ENCODE measurements at regions not wholly inside any gene's neighbourhood (a gene's known extent, or its start where the extent isn't known, plus 50 kb on each side); places are given as distances from the start of the nearest gene placed in this dataset.
"Not testable (repeated sequence)": the region's sequence is repeated elsewhere in the genome, so short reads cannot be mapped to it uniquely, and the experiment has no call there.

DNA sequence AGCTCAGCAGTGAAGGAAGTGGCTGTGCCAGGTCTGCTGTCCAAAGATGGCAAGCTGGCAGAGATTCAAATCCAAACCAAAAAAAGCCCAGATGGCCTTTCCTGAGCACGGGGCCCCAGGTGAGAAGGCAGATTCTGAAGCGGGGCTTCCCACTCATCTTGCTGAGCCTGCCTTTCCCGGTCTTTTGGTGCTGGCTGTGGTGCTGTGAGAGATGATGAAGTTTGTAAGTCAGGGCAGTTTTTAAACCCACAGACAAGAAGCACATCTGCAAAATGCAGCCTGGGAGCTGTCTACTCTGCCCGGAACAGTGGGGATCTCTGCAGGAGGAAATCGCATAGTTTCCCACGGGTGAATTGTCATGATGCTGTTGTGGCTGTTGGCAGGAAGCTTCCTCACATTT lies 85.0 kb upstream of the IRX4 start:
- DNase-seq (ENCODE audit: low read depth in 1 of 2, low spot score in 1 of 2) = no peak

DNA sequence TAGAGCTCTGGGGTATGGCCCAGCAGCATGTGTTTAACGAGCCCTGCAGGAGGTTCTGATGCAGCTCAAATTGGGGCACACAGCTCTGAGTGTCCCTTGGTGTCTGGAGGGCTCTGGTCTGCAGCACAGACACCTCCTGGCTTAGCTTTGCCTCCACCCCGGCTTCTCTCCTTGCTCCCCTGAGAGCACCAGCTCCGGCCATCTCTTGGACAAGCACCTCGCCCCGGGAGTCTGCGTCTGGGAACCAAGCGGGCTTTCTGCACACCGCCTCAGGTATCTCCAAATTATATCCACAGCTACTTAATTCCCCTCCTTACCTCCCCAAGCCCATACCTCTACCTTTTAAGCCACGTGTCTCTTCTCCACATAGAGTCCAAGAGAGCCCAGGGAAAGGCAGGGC lies 83.7 kb upstream of the IRX4 start:
- no peak for DNase-seq (ENCODE audit: low read depth in 1 of 2, low spot score in 1 of 2)

DNA sequence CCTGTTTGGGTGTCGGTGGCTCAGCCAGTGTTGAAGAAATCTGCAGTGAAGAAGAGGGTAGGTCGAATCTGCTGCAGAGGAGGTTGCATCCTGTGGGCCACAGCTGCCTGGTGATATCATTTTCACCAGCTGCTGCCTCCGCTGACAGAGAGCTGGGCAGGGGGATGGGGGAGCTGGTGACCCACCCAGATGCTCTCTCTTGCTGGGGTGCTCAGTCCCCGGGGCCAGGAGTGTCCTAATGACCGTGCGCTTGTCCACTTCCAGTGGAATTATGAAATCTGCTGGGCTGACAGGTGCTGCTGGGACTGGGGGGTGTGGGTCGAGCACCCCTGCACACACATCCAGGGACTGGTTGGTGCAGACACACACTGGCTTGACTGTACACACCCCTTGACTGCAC lies 83.2 kb upstream of the IRX4 start:
- no peak for DNase-seq (ENCODE audit: low read depth in 1 of 2, low spot score in 1 of 2)

DNA sequence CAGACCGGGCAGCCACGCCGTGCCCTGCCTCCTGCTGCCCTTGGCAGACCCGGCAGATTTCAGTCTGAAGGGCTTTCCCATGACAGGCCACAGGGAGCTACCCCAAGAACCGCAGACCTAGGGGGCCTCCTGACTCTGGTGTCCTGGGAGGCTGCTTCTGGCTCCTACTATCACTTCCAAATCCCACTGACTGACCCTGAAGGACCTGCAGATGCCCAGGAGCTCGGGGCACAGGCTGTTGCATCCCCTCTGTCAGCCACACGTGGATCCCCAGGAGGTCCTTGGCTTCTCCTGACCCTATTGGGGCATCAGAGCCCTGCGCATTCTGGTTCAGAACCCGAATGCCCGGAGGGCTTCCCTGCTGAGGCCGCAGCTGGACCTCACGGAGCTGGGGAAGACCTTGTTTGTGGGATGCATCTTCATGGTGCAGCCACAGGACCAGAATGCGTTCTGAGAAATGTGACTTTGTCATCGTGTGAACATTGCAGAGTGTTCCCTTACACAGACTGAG lies 81.3 kb upstream of the IRX4 start:
- DNase-seq (ENCODE audit: low read depth in 1 of 2, low spot score in 1 of 2) = no peak

- no peak for DNase-seq (ENCODE audit: low read depth in 1 of 2, low spot score in 1 of 2)
Observed at GRCh38 chr5:1963358-1963757, 80.6 kb upstream of the IRX4 start.

GRCh38 chr5:1962619-1963355 lies 80.1 kb upstream of the IRX4 start:
- DNase-seq (ENCODE audit: low read depth in 1 of 2, low spot score in 1 of 2) = no peak

DNA sequence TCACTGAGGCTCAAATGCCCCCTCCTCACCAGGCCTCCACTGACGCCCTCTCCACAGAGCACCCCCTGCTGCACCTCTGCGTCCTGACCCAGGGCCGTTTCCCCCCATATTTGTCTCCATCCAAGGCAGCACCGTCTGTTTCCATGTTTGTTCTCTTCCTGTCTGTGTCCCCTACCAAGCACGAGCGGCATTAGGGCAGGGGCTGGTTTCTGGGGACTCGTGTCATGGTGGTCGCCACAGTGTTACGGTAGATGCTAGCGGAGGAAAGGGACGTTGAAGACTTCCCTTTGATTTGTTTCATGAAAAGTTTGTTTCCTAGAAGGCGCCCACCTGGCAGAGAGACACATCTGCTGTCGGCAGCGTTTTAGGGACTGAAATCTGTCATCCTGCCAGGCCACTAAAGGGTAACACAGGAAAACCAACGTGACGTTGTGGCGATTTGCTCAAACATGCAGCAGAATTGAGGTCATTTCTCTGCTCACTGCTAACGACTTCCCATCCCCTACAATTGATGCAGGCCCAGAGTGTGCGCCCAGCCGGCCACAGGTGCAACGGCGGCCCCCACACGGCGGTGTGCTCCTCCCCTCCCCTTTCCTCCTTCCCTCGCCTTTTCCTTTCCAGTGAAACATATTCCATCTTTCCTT lies 79.3 kb upstream of the IRX4 start:
- DNase-seq (ENCODE audit: low read depth in 1 of 2, low spot score in 1 of 2) = no peak

DNA sequence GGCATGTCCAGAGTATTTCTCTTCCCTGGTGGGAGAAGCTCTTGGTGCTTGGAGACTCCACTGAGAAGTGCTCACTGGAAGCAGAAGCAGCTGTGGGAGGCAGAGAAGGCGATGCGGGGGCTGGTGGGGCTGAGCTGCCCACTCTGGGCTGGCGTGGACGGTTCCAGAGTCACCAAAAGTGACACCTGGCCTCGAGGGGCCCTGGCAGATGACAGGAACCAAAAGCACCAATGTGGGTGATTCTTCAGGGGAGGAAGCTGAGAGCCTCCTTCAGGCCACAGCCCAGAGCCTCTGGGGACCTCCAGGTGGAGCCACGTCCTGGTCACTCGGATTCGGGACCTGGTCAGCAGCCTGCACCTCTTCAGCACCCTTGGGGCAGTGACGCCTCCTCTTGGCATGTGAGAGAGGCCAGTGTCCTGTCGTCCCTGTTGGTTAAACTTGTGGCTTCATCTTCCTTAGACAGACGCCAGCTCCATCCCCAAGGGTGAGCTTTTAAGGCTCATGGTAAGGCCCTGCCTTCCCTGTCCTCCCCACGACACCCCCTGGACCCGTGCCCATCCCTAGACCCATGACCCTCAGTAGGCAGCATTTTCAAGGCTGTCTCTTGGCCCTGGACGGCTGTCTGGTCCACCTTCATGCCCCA lies 78.7 kb upstream of the IRX4 start:
- DNase-seq (ENCODE audit: low read depth in 1 of 2, low spot score in 1 of 2) = no peak

DNA sequence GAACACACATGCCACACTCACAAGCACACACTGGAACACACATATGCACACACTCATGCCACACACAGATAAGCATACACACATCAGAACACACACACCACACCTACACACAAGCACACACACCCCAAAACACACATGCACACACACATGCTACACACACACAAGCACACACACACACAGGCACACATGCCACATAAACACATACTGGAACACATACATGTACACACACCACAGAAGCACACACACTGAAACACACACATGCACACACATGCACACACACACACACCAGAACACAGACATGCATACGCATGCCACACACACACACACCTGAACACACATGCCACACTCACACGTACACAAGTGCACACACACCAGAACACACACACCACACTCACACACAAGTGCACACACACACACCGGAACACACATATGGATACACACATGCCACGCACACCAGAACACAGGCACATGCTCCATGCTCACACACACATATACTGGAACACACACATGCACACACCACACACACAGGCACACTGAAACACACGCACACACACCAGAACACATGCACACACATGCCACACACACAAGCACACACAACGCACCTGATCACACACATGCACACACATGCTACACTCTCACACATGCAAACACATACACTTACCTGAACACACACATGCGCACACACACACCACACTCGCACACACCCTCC lies 78.0 kb upstream of the IRX4 start:
- DNase-seq (ENCODE audit: low read depth in 1 of 2, low spot score in 1 of 2) = no peak

DNA sequence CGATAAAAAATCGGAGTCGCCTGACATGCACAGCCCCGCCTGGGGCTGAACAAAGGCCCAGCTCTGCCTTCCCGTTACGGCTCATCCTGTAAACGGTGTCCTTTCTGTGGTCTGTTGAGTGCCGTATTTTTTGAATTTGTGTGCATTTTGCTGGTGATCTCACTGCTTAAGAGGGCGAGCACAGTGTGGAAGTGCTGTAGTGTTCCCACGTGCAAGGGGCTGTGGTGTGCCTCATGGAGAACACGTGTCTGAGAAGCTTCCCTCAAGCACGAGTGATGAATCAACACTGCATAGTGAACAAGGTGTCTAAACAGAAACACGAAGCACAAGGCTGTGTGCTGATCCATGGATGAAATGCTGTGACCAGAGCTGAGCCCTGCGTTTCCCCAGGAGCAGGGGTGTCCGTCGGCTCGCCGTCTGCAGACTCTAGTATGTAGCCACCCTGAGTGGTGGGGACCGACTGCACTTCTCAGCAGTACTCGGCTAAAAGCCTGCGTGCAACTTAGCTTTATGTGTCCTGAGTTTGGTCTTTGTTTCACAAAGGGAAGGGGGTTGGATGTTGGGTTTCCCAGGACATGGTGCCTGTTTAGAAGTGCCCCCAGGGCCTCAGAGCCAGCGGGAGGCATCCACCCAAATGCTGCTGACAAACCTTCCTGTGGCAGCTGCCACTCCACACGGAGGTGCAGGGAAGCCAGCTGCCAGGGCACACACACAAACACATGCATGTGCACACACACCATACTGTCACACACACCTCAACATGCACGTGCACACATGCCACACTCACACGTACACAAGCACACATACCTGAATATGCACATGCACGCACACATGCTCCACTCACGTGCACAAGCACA lies 77.2 kb upstream of the IRX4 start:
- no peak for DNase-seq (ENCODE audit: low read depth in 1 of 2, low spot score in 1 of 2)

DNA sequence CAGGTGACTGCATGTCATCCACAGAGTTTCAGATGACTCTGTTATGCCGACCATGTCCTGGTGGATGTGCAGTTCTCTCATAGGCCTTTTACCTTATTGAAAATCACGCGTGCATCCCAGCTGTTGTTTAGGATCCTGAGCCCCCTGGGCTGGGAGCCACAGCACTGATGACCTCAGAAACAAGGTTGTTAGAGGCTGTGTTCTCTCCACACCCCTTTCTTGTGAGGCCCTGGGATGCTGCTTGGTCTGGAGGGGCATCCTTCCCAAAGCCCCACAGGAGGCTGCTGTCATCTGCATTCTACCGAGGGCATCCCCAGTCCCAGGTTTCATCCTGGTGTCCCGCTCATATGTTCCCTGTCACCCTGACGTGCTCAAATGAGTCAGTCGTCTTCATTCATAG lies 76.5 kb upstream of the IRX4 start:
- no peak for DNase-seq (ENCODE audit: low read depth in 1 of 2, low spot score in 1 of 2)

DNA sequence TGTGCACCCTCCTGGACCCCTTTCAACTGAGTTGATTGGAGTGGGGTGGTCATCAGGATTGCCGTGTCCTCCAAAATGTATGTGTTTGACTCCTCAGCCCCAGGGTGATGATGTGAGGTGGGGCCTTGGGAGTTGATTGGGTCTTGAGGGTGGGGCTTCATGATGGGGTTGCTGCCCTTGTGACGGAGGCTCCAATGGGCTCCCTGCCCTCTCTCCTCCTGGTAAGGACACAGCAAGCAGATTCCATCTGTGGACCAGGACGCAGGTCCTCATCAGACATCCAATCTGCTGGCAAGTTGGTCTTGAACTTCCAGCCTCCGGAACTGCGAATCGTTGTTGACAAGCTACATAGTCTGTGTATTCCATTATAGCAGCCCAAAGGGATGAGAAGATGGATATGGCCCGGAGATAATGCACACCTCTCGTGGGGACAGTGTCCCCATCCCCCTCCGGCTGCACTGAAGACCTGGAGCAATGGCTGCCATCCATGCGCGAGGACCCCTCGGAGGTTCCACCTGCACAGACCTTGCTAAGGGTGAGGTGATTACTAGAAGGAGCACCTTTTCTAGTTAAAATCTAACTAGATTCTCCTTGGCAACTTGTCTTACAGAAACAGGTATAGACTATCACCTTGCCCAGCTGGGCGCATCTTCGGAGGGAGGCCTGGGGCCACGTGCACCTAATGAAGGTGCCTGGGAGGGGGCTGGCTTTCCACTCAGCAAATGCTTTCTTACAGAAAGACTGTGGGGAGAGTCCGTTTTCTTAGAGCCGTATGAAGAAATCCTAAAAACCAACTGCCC lies 75.7 kb upstream of the IRX4 start:
- DNase-seq (ENCODE audit: low read depth in 1 of 2, low spot score in 1 of 2) = no peak

- no peak for DNase-seq (ENCODE audit: low read depth in 1 of 2, low spot score in 1 of 2)
Observed at GRCh38 chr5:1955586-1955985, 72.9 kb upstream of the IRX4 start.

DNA sequence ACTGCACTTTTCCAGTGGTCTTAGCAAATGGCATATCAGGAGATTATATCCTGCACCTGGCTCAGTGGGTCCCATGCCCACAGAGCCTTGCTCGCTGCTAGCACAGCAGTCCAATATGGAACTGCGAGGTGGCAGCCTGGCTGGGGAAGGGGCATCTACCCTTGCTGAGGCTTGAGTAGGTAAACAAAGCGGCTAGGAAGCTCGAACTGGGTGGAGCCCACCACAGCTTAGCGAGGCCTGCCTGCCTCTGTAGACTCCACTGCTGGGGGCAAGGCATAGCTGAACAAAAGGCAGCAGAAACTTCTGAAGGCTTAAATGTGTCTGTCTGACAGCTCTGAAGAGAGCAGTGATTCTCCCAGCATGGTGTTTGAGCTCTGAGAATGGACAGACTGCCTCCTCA lies 71.0 kb upstream of the IRX4 start:
- not testable (repeated sequence) for DNase-seq (ENCODE audit: low read depth in 1 of 2, low spot score in 1 of 2)

DNA sequence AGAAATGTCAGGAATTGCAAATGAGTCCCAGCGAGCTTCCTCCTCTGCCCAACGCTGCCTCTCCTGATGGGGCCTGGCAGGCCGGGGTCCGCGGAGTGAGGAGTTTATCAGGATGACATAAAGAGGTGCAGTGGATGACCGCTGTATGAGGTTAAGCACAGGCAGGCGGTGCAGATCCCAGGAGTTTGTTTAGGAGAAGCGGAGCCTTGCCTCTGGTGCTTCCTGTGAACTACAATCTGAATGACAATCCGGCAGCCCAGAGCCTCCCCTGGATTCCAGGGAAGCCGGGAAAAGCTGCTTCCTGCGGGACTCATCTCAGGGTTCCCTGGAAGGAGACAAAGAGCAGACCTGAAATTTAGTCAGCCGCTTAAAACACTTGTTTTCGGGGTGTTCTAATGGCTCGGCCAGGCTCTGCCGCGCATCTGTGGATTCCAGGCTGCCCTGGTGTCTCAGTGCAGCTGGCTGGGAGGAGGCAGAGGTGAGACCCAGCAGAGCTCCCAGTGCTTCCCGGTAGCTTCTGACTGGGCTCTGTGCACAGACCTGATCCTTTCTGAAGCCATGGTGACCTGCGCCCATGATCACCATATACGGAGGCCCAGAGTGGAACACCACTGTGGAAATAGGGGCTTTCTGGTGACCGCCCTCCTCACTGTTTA lies 69.8 kb upstream of the IRX4 start:
- DNase-seq (ENCODE audit: low read depth in 1 of 2, low spot score in 1 of 2) = no peak

DNA sequence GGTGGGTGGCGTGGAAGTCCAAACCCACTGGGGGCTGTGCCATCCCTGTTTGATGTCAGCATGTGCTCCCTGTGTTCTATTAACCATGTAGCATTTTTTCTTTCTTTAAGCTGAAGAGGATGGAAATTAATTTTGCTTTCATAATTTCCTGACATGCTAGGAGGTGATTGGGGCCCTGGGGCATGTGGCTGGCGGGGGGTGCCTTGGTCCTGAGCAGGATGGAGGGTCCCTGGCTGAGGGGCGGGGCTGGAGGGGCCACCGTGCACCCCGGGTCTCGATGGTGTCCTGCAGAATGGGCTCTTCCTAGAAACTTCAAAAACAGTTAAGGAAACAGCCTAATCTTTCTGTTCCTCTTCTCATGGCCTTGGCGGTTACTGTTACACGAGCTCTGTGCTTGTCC lies 69.3 kb upstream of the IRX4 start:
- no peak for DNase-seq (ENCODE audit: low read depth in 1 of 2, low spot score in 1 of 2)

DNA sequence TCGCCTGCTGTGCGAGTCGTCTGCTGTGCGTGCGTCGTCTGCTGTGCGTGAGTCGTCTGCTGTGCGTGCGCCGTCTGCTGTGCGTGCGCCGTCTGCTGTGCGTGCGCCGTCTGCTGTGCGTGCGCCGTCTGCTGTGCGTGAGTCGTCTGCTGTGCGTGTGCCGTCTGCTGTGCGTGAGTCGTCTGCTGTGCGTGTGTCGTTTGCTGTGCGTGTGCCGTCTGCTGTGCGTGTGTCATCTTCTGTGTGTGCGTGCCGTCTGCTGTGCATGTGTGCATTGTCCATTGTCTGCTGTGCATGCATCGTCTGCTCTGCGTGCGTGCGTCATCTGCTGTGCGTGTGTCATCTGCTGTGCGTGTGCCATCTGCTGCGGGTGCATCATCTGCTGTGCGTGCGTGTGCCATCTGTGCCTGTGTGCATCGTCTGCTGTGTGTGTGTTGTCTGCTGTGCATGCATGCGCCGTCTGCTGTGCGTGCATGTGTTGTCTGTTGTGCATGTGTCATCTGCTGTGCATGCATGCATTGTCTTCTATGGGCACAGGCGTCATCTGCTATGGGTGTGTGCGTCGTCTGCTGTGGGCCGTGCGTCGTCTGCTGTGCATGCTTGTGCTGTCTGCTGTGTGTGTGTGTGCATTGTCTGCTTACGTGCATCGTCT lies 68.6 kb upstream of the IRX4 start:
- DNase-seq (ENCODE audit: low read depth in 1 of 2, low spot score in 1 of 2) = no peak

- DNase-seq (ENCODE audit: low read depth in 1 of 2, low spot score in 1 of 2) = no peak
Observed at GRCh38 chr5:1950708-1951103, 68.0 kb upstream of the IRX4 start.

- DNase-seq (ENCODE audit: low read depth in 1 of 2, low spot score in 1 of 2) = no peak
Observed at GRCh38 chr5:1950096-1950707, 67.5 kb upstream of the IRX4 start.
